Endodermal cell (in vitro differentiated cells): ENCODE measurements at regions not wholly inside any gene's neighbourhood (a gene's known extent, or its start where the extent isn't known, plus 50 kb on each side); places are given as distances from the start of the nearest gene placed in this dataset.

ENCODE experiments used
- DNase-seq: peaks from one replicate; pipeline ENCODE4 v3.0.0-alpha.2; 2017
- H3K27ac ChIP-seq: 2 replicates; pipeline ENCODE4 v1.5.1; 2013; ENCODE audit warnings: mild to moderate bottlenecking, low read depth, low read length, moderate library complexity
- H3K27me3 ChIP-seq: 2 replicates; pipeline ENCODE4 v1.6.1; 2013; ENCODE audit warnings: mild to moderate bottlenecking, low read length, moderate library complexity; ENCODE audit not compliant: insufficient read depth, control insufficient read depth, poor library complexity, severe bottlenecking
- H3K36me3 ChIP-seq: 2 replicates; pipeline ENCODE4 v1.7.0; 2013; ENCODE audit warnings: mild to moderate bottlenecking, low read length, moderate library complexity; ENCODE audit not compliant: control insufficient read depth, insufficient read depth
- H3K4me1 ChIP-seq: one replicate; pipeline ENCODE4 v1.7.0; 2013; ENCODE audit warnings: low read length; ENCODE audit not compliant: control insufficient read depth, insufficient read depth
- H3K4me3 ChIP-seq: 2 replicates; pipeline ENCODE4 v1.5.1; 2013; ENCODE audit warnings: mild to moderate bottlenecking, low read length, moderate library complexity
- H3K9ac ChIP-seq: 2 replicates; pipeline ENCODE4 v1.6.1; 2013; ENCODE audit warnings: mild to moderate bottlenecking, low read length, moderate library complexity; ENCODE audit not compliant: poor library complexity, severe bottlenecking; ENCODE audit errors: extremely low read depth
- H3K9me3 ChIP-seq: 2 replicates; pipeline ENCODE4 v1.6.1; 2013; ENCODE audit warnings: mild to moderate bottlenecking, low read length, moderate library complexity; ENCODE audit not compliant: control insufficient read depth
- H3K27ac Mint-ChIP-seq: 2 replicates; pipeline ENCODE4 v1.8.0; 2020; ENCODE audit warnings: mixed read lengths
- H3K27me3 Mint-ChIP-seq: 2 replicates; pipeline ENCODE4 v1.8.0; 2021; ENCODE audit warnings: mild to moderate bottlenecking, mixed read lengths; ENCODE audit not compliant: insufficient read depth
- H3K36me3 Mint-ChIP-seq: 2 replicates; pipeline ENCODE4 v1.8.0; 2020; ENCODE audit warnings: low read depth, mixed read lengths
- H3K4me1 Mint-ChIP-seq: 2 replicates; pipeline ENCODE4 v1.8.0; 2020; ENCODE audit warnings: mixed read lengths
- H3K4me3 Mint-ChIP-seq: 2 replicates; pipeline ENCODE4 v1.8.0; 2020; ENCODE audit warnings: mild to moderate bottlenecking, moderate library complexity, mixed read lengths
- H3K9me3 Mint-ChIP-seq: 2 replicates; pipeline ENCODE4 v1.8.0; 2020; ENCODE audit warnings: mild to moderate bottlenecking, mixed read lengths
- WGBS, 2 experiments: methylation state at CpG; one replicate each; pipeline versions ENCODE4 v1.1.5 to v1.1.7; 2013; ENCODE audit warnings: missing lambda C conversion rate in 2 of 2, mixed read lengths in 1 of 2; ENCODE audit not compliant: insufficient coverage in 1 of 2, insufficient read length in 1 of 2; 5-methylcytosine and 5-hydroxymethylcytosine counted together
- TF ChIP-seq, protein P1 (sequence below): fragments of 200-600 bp; sonication (generic); conservative IDR thresholded peaks from 2 replicates; pipeline ENCODE4 v1.5.0; 2021; ENCODE audit warnings: antibody characterized with exemption, mild to moderate bottlenecking

DNA sequence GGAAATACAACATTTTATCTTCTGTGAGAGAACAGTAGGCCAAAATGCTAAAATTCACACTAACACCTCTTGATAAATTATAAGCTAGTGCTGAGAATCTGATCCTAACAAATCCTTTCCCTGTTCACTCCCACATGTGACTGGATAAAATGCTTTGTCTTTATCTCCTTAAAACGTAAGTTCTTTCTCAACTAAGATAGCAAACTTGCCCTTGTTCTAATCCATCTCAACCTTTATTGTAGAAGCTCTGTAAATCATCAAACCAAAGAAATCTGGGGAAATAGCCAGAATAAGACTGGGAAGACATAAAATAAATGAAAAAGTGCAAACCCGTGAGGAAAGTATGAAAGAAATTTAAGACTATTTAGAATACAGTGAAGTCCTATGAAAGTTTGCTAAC, 1058.4 kb upstream of the ACVR2A start:
- no peak overlapping the region for H3K9ac ChIP-seq
- H3K4me1 ChIP-seq = no peaks in the 10 kb centered on the region
- no peaks in the 10 kb centered on the region for H3K27me3 ChIP-seq
- 76% methylated on average over 2 of the region's 2 CpGs; no CpG with 5 or more reads in 1 of the 2 experiments for WGBS, 2 experiments
- no peak overlapping the region for H3K4me3 Mint-ChIP-seq
- H3K4me1 Mint-ChIP-seq = peaks cover 12% of the 10 kb centered on the region
- H3K36me3 ChIP-seq = no peaks in the 10 kb centered on the region
- H3K27ac Mint-ChIP-seq = no peak overlapping the region
- peaks cover 7% of the 10 kb centered on the region for H3K27me3 Mint-ChIP-seq
- peaks cover 11% of the 10 kb centered on the region for H3K36me3 Mint-ChIP-seq
- peaks cover 44% of the 10 kb centered on the region for H3K9me3 Mint-ChIP-seq
- H3K9me3 ChIP-seq = peaks cover 27% of the 10 kb centered on the region
- DNase-seq = no peak
- H3K4me3 ChIP-seq = peak overlapping the region; percentile 21
- TF ChIP-seq, protein P1, sequence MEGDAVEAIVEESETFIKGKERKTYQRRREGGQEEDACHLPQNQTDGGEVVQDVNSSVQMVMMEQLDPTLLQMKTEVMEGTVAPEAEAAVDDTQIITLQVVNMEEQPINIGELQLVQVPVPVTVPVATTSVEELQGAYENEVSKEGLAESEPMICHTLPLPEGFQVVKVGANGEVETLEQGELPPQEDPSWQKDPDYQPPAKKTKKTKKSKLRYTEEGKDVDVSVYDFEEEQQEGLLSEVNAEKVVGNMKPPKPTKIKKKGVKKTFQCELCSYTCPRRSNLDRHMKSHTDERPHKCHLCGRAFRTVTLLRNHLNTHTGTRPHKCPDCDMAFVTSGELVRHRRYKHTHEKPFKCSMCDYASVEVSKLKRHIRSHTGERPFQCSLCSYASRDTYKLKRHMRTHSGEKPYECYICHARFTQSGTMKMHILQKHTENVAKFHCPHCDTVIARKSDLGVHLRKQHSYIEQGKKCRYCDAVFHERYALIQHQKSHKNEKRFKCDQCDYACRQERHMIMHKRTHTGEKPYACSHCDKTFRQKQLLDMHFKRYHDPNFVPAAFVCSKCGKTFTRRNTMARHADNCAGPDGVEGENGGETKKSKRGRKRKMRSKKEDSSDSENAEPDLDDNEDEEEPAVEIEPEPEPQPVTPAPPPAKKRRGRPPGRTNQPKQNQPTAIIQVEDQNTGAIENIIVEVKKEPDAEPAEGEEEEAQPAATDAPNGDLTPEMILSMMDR = no peak
- no peak overlapping the region for H3K27ac ChIP-seq

DNA sequence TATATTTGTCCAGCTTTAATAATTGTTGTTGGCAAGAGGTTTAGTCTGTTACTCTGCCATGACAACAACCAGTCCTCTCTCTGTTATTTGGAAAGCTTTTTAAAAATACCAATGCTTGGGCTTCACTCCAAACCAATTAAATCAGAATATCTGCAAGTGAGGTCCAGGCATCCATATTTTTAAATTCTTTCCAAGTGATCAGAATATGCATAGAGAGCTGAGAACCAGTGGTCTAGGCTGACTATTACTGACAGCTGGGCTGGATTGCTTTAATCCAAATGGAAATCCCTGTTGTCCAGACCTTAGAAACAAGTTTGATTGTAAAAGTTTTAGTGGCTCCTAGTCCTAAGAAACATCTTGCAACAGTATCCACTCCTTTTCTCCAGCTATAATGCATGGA, 1059.7 kb upstream of the ACVR2A start:
- Mint-ChIP-seq H3K27ac (no peak overlapping the region), H3K36me3 (peaks cover 11% of the 10 kb centered on the region), H3K9me3 (peaks cover 34% of the 10 kb centered on the region), H3K4me3 (no peak overlapping the region), H3K4me1 (peaks cover 12% of the 10 kb centered on the region), H3K27me3 (peaks cover 2% of the 10 kb centered on the region)
- H3K9me3 ChIP-seq = peaks cover 27% of the 10 kb centered on the region
- no peak for DNase-seq
- H3K9ac ChIP-seq = no peak overlapping the region
- H3K27me3 ChIP-seq = no peaks in the 10 kb centered on the region
- no peaks in the 10 kb centered on the region for H3K36me3 ChIP-seq
- H3K4me3 ChIP-seq = no peak overlapping the region
- H3K27ac ChIP-seq = no peak overlapping the region
- H3K4me1 ChIP-seq = no peaks in the 10 kb centered on the region
- TF ChIP-seq, protein P1 = no peak

DNA sequence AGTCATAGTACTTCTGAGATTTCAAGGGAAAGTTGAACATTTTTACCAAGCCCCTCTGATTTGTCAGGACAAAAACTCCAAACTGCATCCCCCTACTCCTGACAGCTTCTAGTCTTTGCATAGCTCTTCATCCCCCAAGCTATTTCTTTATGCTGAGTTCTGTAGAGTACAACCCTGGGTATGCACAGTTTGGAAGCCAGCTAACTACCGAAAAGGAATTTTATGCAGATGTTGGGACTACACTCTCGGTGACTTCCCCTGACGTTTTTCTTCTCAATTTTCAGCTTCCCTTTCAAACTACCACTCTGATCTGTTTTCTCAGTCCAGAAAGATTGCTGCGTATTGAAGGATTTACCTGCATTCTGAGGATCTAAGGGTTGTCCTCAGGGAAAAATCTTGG, 1060.2 kb upstream of the ACVR2A start:
- Histone ChIP-seq H3K9me3 (peaks cover 27% of the 10 kb centered on the region), H3K9ac (no peak overlapping the region), H3K27ac (no peak overlapping the region), H3K27me3 (no peaks in the 10 kb centered on the region), H3K4me3 (no peak overlapping the region), H3K4me1 (no peaks in the 10 kb centered on the region), H3K36me3 (no peaks in the 10 kb centered on the region)
- Mint-ChIP-seq H3K36me3 (peaks cover 11% of the 10 kb centered on the region), H3K4me3 (no peak overlapping the region), H3K9me3 (peaks cover 29% of the 10 kb centered on the region), H3K27me3 (peaks cover 2% of the 10 kb centered on the region), H3K4me1 (peaks cover 12% of the 10 kb centered on the region), H3K27ac (no peak overlapping the region)
- TF ChIP-seq, protein P1 = no peak
- 87 to 96% methylated on average over 4 of the region's 4 CpGs for WGBS, 2 experiments
- DNase-seq = no peak
